ENCODE measurements at regions not wholly inside any gene's neighbourhood (a gene's known extent, or its start where the extent isn't known, plus 50 kb on each side); places are given as distances from the start of the nearest gene placed in this dataset.

DNA sequence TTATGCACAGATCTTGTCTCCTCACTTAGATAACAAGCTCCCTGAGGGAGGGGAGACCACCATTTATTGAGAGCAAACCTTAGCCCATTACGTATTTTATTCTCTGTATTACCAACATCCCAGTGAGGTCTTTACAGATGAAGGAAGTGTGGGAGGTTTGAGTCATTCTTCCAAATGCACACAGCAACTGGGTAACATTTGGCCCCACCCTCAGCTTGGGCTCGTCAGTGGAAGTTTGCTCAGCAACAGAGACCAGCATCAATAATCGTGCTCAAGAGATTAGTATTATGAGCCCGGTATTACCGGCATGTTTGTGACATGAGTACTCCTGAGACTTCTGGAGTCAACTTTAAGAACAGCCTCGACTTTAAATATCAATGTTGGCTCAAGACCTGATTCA lies 168.6 kb downstream of the ETAA1 start:
- TF ChIP-seq, protein P1, sequence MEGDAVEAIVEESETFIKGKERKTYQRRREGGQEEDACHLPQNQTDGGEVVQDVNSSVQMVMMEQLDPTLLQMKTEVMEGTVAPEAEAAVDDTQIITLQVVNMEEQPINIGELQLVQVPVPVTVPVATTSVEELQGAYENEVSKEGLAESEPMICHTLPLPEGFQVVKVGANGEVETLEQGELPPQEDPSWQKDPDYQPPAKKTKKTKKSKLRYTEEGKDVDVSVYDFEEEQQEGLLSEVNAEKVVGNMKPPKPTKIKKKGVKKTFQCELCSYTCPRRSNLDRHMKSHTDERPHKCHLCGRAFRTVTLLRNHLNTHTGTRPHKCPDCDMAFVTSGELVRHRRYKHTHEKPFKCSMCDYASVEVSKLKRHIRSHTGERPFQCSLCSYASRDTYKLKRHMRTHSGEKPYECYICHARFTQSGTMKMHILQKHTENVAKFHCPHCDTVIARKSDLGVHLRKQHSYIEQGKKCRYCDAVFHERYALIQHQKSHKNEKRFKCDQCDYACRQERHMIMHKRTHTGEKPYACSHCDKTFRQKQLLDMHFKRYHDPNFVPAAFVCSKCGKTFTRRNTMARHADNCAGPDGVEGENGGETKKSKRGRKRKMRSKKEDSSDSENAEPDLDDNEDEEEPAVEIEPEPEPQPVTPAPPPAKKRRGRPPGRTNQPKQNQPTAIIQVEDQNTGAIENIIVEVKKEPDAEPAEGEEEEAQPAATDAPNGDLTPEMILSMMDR (IDR thresholded peaks at IDR 0.05 in 4 of 5, conservative IDR thresholded peaks at IDR 0.05 in 1 of 5), result no peak
- no peak for TF ChIP-seq POLR2A (IDR thresholded peaks at IDR 0.05)

Data from gastrocnemius medialis (tissue), 4 donors.